ENCODE measurements at regions not wholly inside any gene's neighbourhood (a gene's known extent, or its start where the extent isn't known, plus 50 kb on each side); places are given as distances from the start of the nearest gene placed in this dataset.

DNA sequence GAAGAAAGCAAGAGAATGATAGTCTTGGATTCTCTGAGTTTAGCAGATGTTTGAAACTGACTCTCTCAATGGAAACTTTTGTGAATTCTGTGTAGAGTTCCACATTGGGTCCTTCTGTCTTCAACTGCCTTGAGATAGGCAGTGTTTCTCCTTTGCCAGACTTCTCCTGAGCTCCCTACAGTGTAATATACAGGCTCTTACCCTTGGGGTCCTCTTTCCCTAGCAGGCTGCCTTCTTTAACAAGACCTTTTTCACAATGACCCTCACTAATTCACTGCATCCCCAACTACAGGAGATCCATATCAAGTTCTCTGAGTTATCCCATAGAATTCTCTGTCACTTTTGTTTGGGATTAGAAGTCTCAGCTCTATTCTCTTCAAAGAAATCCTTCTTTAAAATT lies 513.0 kb downstream of the XIRP2 start:
- Histone ChIP-seq H3K4me1 (ENCODE audit: control insufficient read depth in 1 of 2, insufficient read depth in 2 of 2, low read depth in 1 of 2, low read length in 1 of 2) (peaks cover 0 to 2% of the 10 kb centered on the region in 2 experiments; a peak in 3 of 4 replicates), H3K36me3 (replicated peaks in 1 of 2; ENCODE audit: control insufficient read depth in 1 of 2, insufficient read depth in 2 of 2, low read length in 1 of 2) (no peaks in the 10 kb centered on the region), H3K4me3 (ENCODE audit: low read depth in 2 of 2, low read length in 1 of 2) (no peak overlapping the region), H3K9ac (no peak overlapping the region), H2AFZ (ENCODE audit: low read depth) (no peak overlapping the region), H3K9me2 (no peaks in the 10 kb centered on the region), H3K79me2 (ENCODE audit: insufficient read depth) (no peaks in the 10 kb centered on the region), H3K4me2 (no peak overlapping the region), H3K9me3 (no peaks in the 10 kb centered on the region), H3K27me3 (ENCODE audit: insufficient read depth) (no peaks in the 10 kb centered on the region), H3F3A (replicated peaks; ENCODE audit: insufficient read depth) (no peaks in the 10 kb centered on the region), H4K20me1 (ENCODE audit: insufficient read depth) (no peaks in the 10 kb centered on the region), H3K27ac (ENCODE audit: low read depth in 2 of 2, low read length in 1 of 2) (no peak overlapping the region)
- POLR2A ChIA-PET: no interaction called here
- CTCF ChIA-PET: interaction anchor here (0.9 to 1.2 kb wide), 3 partner anchors 20 to 718 kb away, joined by 3 to 5 read pairs (median 3); no protein-coding TSS in a partner anchor
- TF ChIP-seq JUND (IDR thresholded peaks at IDR 0.05) (no peak), SIN3A (IDR thresholded peaks at IDR 0.05; ENCODE audit: borderline replicate concordance, low read depth, low read length) (no peak), YY1 (IDR thresholded peaks at IDR 0.05; ENCODE audit: low read depth) (no peak), CHD2 (IDR thresholded peaks at IDR 0.05; ENCODE audit: low read length, partially characterized antibody) (no peak), GATA2 (CRISPR knock-in tag; IDR thresholded peaks at IDR 0.05) (no peak), RXRA (IDR thresholded peaks at IDR 0.05; ENCODE audit: borderline replicate concordance, low read depth) (no peak), FOXJ3 (CRISPR knock-in tag; IDR thresholded peaks at IDR 0.05) (no peak), FOXM1 (IDR thresholded peaks at IDR 0.05; ENCODE audit: low read depth) (no peak), RFX5 (IDR thresholded peaks at IDR 0.05; ENCODE audit: low read length) (no peak), SMC3 (IDR thresholded peaks at IDR 0.05; ENCODE audit: low read depth, low read length) (no peak)
- TF ChIP-seq, protein P1, sequence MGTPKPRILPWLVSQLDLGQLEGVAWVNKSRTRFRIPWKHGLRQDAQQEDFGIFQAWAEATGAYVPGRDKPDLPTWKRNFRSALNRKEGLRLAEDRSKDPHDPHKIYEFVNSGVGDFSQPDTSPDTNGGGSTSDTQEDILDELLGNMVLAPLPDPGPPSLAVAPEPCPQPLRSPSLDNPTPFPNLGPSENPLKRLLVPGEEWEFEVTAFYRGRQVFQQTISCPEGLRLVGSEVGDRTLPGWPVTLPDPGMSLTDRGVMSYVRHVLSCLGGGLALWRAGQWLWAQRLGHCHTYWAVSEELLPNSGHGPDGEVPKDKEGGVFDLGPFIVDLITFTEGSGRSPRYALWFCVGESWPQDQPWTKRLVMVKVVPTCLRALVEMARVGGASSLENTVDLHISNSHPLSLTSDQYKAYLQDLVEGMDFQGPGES (IDR thresholded peaks at IDR 0.05; ENCODE audit: low read depth, low read length): no peak
- TF ChIP-seq, protein P2, sequence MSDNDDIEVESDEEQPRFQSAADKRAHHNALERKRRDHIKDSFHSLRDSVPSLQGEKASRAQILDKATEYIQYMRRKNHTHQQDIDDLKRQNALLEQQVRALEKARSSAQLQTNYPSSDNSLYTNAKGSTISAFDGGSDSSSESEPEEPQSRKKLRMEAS (IDR thresholded peaks at IDR 0.05; ENCODE audit: low read depth): no peak
- TF ChIP-seq, protein P3, sequence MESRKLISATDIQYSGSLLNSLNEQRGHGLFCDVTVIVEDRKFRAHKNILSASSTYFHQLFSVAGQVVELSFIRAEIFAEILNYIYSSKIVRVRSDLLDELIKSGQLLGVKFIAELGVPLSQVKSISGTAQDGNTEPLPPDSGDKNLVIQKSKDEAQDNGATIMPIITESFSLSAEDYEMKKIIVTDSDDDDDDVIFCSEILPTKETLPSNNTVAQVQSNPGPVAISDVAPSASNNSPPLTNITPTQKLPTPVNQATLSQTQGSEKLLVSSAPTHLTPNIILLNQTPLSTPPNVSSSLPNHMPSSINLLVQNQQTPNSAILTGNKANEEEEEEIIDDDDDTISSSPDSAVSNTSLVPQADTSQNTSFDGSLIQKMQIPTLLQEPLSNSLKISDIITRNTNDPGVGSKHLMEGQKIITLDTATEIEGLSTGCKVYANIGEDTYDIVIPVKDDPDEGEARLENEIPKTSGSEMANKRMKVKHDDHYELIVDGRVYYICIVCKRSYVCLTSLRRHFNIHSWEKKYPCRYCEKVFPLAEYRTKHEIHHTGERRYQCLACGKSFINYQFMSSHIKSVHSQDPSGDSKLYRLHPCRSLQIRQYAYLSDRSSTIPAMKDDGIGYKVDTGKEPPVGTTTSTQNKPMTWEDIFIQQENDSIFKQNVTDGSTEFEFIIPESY (IDR thresholded peaks at IDR 0.05; ENCODE audit: borderline replicate concordance, low read depth): no peak
- TF ChIP-seq, protein P4, sequence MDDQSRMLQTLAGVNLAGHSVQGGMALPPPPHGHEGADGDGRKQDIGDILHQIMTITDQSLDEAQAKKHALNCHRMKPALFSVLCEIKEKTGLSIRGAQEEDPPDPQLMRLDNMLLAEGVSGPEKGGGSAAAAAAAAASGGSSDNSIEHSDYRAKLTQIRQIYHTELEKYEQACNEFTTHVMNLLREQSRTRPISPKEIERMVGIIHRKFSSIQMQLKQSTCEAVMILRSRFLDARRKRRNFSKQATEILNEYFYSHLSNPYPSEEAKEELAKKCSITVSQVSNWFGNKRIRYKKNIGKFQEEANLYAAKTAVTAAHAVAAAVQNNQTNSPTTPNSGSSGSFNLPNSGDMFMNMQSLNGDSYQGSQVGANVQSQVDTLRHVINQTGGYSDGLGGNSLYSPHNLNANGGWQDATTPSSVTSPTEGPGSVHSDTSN (IDR thresholded peaks at IDR 0.05): no peak
- no peak for DNase-seq

DNA sequence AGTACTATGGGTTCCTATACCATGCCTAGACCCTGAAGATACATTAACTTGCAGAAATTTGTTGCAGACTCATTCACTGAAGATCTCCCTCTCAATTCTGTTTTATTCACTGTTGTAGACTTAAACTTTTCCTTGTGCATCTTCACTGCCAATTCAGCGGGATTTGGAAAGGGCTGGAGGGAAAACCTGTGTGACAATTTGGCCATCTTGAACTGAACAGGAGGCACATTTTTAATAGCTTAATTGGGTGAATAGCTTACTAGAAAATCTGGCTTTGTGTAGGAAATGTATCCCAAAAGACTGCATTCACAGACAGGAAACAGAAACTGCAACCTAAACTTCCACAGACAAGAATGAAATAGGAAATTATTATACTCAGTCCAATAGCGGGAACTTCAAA lies 512.3 kb downstream of the XIRP2 start:
- H3K4me2 ChIP-seq: no peak overlapping the region
- no peaks in the 10 kb centered on the region for H3K9me2 ChIP-seq
- no peaks in the 10 kb centered on the region for H3K79me2 ChIP-seq (ENCODE audit: insufficient read depth)
- no peaks in the 10 kb centered on the region for H3K27me3 ChIP-seq (ENCODE audit: insufficient read depth)
- H3K36me3 ChIP-seq (replicated peaks in 1 of 2; ENCODE audit: control insufficient read depth in 1 of 2, insufficient read depth in 2 of 2, low read length in 1 of 2): no peaks in the 10 kb centered on the region
- H2AFZ ChIP-seq (ENCODE audit: low read depth): no peak overlapping the region
- ChIA-PET CTCF (interaction anchor here (1.0 kb wide), 1 partner anchor 21 kb away, joined by 3 read pairs; no protein-coding TSS in a partner anchor), POLR2A (no interaction called here)
- H3K4me1 ChIP-seq (ENCODE audit: control insufficient read depth in 1 of 2, insufficient read depth in 2 of 2, low read depth in 1 of 2, low read length in 1 of 2): peaks cover 0 to 2% of the 10 kb centered on the region in 2 experiments; a peak in 3 of 4 replicates
- H3K27ac ChIP-seq (ENCODE audit: low read depth in 2 of 2, low read length in 1 of 2): no peak overlapping the region
- WGBS (ENCODE audit: low lambda C conversion rate): 73% methylated on average over 2 of the region's 2 CpGs
- no peaks in the 10 kb centered on the region for H3F3A ChIP-seq (replicated peaks; ENCODE audit: insufficient read depth)
- no peak overlapping the region for H3K9ac ChIP-seq
- H3K9me3 ChIP-seq: no peaks in the 10 kb centered on the region
- DNase-seq: no peak
- no peaks in the 10 kb centered on the region for H4K20me1 ChIP-seq (ENCODE audit: insufficient read depth)
- H3K4me3 ChIP-seq (ENCODE audit: low read depth in 2 of 2, low read length in 1 of 2): no peak overlapping the region
- TF ChIP-seq EZH2phosphoT487 (IDR thresholded peaks at IDR 0.05; ENCODE audit: borderline replicate concordance, low read depth) (no peak), FOXJ3 (CRISPR knock-in tag; IDR thresholded peaks at IDR 0.05) (no peak), GABPA (IDR thresholded peaks at IDR 0.05; ENCODE audit: low read depth) (no peak), YY1 (IDR thresholded peaks at IDR 0.05; ENCODE audit: low read depth) (no peak)
- TF ChIP-seq, protein P3 (IDR thresholded peaks at IDR 0.05; ENCODE audit: borderline replicate concordance, low read depth): no peak
- TF ChIP-seq, protein P2 (IDR thresholded peaks at IDR 0.05; ENCODE audit: low read depth): no peak
- TF ChIP-seq, protein P4 (IDR thresholded peaks at IDR 0.05): no peak
- TF ChIP-seq, protein P1 (IDR thresholded peaks at IDR 0.05; ENCODE audit: low read depth, low read length): no peak

All from SK-N-SH (cell line).